NT2/D1 (cell line): ENCODE measurements at regions not wholly inside any gene's neighbourhood (a gene's known extent, or its start where the extent isn't known, plus 50 kb on each side); places are given as distances from the start of the nearest gene placed in this dataset.

Experiments used
- DNase-seq: peaks from one replicate; pipeline ENCODE4 v3.0.0-alpha.2; 2011; ENCODE audit warnings: low read depth, low spot score
- H3K27me3 ChIP-seq: 2 replicates; pipeline ENCODE4 v1.6.0; 2011; ENCODE audit warnings: mild to moderate bottlenecking; ENCODE audit not compliant: insufficient read length, insufficient read depth
- H3K36me3 ChIP-seq: 2 replicates; pipeline ENCODE4 v1.6.1; 2011; ENCODE audit warnings: mild to moderate bottlenecking, low read length, mixed read lengths; ENCODE audit not compliant: insufficient read depth, insufficient read length
- H3K4me1 ChIP-seq: 2 replicates; pipeline ENCODE4 v1.5.1; 2011; ENCODE audit not compliant: insufficient read depth, insufficient read length
- H3K4me3 ChIP-seq: 2 replicates; pipeline ENCODE4 v1.5.1; 2011; ENCODE audit warnings: low read depth; ENCODE audit not compliant: insufficient read length
- H3K9ac ChIP-seq: 2 replicates; pipeline ENCODE4 v1.6.0; 2011; ENCODE audit warnings: low read depth; ENCODE audit not compliant: insufficient read length
- H3K9me3 ChIP-seq: 2 replicates; pipeline ENCODE4 v1.5.1; 2011; ENCODE audit warnings: mild to moderate bottlenecking, low read length; ENCODE audit not compliant: insufficient read depth
- SUZ12 ChIP-seq: IDR thresholded peaks from 2 replicates; pipeline ENCODE4 v1.6.1; 2011; ENCODE audit not compliant: insufficient read length, insufficient read depth; ENCODE audit errors: extremely low read depth
- YY1 ChIP-seq: IDR thresholded peaks from 2 replicates; pipeline ENCODE4 v1.6.1; 2011; ENCODE audit not compliant: insufficient read length, insufficient read depth

- Histone ChIP-seq H3K9me3 (no peaks in the 10 kb centered on the region), H3K4me1 (no peaks in the 10 kb centered on the region), H3K36me3 (no peaks in the 10 kb centered on the region), H3K9ac (no peak overlapping the region), H3K27me3 (no peaks in the 10 kb centered on the region), H3K4me3 (no peak overlapping the region)
- DNase-seq = peak; percentile 77
- TF ChIP-seq SUZ12 = no peak
- peak; percentile 15 for TF ChIP-seq YY1
Observed at GRCh38 chr4:55768291-55768690, 51.3 kb upstream of the EXOC1L start.
